Fibroblast of peridontal ligament (primary cell): ENCODE measurements at regions not wholly inside any gene's neighbourhood (a gene's known extent, or its start where the extent isn't known, plus 50 kb on each side); places are given as distances from the start of the nearest gene placed in this dataset.
A peak's percentile ranks its signal among the peaks of the same experiment; 100 is the strongest.

Source experiments
- DNase-seq: peaks from one replicate; pipeline ENCODE4 v3.0.0-alpha.2; 2010; ENCODE audit errors: extremely low read depth

DNA sequence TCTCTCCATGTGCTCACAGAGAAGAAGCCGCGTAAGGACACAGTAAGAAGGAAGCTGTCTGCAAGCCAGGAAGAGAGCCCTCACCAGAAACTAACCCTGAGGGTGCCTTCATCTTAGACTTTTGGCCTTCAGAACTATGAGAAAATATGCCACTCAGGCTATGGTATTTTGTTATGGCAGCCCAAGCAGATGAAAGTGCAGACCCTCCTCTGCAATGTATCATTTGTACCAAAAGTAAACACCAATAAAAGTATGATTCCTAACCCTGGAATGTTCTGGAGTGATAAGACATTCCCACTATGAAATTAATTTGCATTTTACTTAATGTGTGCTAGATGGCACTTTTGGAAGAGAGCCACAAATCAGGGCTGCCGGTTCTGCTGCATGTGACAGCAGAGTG lies 594.3 kb downstream of the UTRN start:
- DNase-seq: no peak

DNA sequence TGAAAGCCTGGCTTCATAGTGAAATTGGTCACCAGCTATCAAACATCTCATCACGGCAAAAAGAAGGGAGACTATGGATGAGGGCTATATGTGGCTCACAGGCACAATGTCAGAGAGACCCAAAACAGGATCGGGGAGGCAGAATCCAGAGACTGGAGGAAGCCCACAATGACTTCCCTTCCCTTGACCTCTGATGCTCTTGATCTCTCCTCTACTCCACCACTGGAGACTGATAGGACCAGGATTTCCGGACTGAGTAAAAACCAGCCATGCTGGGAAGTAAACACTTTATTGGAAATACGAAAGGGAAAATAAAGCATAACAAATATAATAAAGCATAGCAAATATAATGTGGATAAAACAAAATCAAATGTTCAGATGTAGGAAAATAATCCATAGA lies 597.3 kb downstream of the UTRN start:
- DNase-seq: no peak

DNA sequence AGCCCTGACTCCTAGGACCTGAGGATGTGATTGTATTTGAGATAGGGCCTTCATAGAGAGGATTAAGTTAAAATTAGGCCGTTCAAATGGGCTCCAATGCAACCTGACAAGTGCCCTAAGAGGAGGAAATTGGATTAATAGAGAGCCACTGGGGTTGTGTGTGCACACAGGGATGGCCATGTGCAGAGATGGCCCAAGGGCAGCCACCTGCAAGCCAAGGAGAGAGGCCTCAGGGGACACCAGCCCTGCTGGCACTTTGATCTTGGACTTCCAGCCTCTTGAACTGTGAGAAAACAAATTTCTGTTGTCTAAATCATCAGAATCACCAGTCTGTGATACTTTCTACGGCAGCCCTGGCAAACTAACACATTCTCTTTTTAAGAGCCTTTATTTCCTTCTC lies 598.8 kb downstream of the UTRN start:
- no peak for DNase-seq

DNA sequence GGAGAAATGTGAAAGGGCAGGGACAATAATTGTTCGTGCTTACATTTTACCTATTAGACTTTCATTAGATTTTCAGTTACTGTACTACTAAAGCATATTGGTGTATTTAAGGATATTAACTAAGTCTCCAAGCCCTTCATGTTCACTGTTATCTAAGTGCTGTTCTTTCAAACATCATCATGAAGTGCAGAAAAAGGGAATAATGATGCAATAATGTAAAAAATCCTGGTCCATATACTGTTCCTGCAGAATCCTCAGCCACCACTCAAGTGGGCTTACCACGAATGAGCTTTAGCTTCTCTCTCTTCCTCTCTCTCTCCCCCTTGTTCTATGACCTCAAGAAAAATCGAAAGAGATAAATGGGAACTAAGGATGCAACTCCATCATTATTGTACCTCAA lies 600.7 kb downstream of the UTRN start:
- no peak for DNase-seq

DNA sequence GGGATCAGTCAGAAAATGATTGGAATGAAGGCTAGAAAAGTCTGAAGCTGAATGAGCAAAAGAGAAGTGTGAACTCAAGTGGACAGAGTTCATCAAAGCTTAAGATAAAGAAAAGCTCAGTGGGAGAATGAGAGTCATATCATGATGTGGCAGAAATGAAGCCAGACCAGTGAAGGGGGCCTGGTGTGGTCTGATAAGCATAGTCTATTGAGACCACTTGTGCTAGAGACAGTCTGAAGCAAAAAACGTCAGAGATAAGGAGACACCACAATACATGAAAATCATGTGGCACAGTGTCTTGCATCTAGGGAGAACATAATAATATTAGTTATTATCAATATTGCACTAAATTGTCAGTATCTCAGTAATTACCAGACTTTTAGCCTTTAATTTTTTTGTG lies 601.5 kb downstream of the UTRN start:
- DNase-seq: no peak

DNA sequence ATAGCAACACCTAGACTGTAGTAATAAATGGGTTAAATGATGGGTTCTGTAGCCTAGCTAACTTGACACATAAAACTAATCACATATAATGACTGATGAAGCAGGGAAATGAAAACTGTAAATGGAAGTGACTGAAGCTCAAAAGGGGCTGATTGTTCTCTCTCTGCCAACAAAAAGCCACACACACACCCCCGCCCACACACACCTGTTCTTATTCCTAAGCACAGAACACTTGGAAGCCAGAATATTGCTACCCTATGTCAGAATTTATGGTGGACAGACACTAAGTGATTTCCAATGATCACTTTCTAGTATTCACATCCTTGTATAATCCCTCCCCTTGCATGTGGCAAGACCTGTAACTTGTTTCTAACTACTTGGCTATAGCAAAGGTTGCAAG lies 603.5 kb downstream of the UTRN start:
- no peak for DNase-seq

DNA sequence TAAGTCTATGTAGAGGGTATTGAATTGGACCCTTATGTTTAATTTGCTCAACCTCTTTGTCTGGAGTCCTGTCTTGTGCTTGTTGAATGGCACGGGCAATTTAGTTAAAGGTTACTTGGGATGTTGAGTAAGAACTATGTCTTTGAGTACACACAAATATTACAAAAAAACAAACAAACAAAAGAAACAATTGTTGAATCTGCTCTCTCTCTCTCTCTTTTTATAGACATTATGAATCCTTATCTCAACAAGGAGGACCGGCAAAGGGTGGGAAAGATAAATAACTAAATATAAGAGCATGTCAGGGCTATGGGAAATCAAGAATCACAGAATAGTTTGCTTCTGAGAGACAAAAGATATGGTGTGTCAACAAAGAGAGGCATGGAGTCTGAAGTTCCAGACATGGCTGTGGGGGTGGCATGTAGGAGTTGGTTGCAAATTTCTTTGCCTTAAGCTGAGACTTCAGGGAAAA lies 608.6 kb downstream of the UTRN start:
- no peak for DNase-seq

DNA sequence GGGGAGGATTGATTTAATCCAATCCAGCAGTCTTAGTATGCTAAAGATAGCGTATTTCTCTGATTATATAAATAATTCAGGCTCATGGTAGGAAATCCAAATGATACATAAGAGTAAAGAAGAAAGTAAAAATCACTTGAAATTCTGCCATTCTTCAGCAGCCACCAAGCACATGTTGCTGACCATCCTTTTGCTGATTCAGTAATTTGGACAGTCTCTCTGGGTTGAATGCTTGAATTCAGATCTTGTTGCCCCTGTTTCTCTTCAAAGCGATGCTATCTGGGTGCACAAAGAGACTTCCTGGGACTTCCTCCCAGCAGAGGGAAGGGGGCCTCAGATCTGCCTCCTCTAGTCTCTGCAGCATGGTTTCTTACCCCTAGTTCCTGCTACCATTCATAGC lies 609.1 kb downstream of the UTRN start:
- no peak for DNase-seq

DNA sequence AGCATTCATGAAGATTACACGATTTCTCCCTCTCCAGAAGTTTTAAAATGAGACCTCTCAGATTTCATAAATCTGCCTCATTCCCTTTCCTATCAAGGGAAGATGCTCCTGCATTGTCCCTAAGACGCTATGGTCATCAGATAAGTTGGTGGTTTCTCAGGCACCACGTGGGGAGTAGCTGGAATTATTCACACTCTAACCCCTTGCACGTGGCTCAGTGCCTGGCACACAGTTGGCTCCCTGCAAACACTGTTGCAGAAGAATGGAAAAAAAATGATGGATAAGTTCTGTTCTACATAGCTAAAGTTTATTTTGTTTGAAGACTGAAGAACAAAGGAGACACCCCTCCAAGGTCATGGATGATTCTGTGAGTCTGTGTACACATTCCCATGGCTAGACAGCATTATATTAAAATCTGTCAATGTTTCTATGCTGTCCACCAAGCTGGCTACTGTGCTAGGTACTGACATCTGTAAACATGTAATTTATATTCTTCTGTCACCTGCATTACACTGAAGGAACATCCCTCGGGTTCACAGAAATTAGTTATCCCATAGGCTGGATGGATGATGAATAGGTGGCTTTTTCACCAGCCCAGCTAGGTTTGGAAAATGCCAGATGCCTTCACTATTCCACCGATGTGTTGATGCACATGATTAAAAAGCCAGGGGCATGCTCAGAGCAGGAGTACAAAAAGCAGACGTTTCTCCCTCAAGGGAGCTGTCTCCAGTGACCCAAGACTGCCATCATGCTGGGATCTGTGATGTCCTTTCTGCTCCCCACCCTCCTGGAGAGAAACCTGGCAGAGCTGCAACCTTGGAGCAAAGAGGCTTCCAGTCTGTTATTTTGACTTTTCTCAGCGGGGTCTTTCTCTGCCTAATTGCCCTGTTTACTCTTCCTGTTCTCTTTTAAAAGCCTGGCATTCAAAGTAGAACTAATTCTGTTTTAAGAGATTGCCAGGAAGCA lies 610.5 kb downstream of the UTRN start:
- no peak for DNase-seq

DNA sequence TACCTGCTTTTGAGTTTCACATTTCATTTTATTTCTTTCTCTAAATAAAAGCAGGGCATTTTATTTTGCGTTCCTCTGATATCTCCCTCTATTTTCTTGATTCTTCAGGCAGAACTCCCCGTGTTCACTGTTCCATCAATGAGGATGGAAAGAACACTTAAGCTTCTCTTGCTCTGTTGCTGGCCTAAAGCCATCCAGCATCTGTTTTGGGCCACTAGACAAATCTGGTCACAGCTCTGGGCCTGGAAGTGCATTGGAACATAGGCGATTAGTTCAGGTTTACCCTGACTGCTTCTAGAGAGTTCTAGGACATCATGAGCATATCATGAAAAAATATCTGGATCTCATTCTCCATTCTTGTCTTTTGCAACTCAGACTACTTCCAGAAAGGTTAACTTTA lies 611.2 kb downstream of the UTRN start:
- no peak for DNase-seq

DNA sequence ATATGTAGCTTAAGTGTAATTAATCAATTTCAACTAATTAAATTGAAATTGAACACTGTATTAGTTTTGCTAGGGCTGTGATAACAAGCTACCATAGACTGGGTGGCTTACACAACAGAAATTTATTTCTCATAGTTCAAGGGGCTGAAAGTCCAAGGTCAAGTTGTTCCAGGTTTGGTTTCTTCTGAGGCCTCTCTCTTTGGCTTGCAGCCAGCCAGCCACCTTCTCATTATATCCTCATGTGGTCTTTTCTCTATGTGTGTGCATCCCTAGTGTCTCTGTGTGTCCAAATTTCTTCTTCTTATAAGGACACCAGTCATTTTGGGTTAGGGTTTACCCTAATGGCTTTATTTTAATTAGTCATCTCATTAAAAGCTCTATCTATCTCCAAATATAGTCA lies 611.7 kb downstream of the UTRN start:
- DNase-seq: no peak

DNA sequence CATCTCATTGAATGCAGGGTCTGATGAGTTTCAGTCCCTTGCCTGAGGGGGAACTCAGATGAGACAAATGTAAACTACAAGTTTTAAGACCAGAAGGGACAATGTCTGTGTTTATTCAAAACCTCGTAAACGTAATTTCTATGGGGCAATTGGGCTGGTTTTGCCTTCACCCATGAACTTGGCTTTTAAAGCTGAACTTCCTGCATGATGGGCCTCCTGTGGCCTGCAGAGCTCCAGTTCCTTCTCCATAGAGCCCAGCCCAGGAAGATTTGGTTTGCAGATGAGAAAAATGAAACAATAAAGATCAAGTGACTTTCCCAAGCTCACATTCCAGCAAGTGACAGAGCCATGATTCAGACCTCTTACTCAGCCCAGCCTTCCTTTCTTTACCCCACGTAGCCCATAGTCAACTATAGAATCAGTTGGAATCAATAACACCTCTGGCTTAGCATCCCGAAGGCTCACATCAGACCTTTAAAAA lies 612.3 kb downstream of the UTRN start:
- DNase-seq: peak; percentile 92

DNA sequence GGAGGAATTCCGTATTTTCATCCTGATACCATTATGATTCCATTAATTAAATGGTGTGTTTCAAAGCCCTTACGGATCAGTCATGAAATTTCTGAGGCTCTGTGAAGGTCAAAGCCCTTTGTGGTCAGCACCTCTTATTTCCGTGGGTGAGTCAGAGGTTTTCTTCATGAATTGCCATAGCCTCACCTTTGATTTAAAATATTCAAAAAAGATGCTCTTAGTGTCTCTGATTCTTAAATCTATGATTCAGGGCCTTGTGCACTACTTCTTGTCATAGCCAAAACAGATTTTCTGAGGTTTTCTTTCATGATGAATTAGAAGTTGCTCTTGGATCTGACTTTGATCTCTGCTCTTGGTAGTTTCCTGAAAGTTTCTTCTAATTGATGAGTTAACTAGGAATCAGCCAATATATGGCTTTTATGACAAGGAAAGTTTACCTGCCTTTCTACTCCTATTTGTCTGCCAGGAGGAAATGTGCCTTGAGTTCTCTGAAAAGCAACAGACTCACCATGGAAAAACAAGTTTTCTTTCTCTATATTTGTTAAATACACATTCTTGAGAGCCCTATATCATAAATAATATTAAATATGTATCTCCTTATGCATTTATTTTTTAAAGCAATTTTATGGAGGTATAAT lies 613.0 kb downstream of the UTRN start:
- DNase-seq: peak; percentile 31

DNA sequence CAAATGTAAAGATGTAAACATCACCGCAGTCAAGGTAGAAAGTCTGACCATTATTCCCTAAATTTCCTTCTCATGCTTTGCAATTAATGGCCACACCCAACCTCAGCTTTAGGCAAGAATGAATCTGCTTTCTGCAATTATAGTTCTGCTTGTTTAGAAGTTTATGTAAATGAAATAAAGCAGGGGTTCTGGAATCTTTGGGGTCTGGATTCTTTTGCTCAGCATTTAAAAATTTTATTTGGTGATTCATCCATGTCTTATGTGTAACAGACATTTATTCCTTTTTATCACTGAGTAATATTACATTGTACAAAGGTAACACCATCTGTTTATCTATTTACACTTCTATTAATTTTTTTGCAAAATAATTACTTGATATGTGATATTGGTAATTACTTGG lies 613.6 kb downstream of the UTRN start:
- DNase-seq: no peak

DNA sequence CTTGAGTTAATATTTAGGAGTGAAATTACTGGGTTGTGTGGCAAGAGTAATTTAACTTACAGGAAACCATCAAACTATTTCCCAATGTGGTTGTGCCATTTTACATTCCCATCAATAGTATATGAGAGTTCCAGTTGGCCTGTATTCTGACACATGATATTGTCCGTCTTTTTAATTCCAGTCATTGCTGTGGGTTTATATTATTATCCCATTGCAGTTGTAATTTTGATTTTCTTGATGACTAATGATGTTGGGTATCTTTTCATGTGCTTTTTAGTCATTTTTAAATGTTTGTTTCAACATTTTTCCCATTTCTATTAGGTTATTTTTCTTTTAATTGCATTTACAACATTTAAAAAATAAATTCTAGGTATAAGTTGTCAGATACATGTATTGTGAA lies 614.0 kb downstream of the UTRN start:
- peak; percentile 97 for DNase-seq

DNA sequence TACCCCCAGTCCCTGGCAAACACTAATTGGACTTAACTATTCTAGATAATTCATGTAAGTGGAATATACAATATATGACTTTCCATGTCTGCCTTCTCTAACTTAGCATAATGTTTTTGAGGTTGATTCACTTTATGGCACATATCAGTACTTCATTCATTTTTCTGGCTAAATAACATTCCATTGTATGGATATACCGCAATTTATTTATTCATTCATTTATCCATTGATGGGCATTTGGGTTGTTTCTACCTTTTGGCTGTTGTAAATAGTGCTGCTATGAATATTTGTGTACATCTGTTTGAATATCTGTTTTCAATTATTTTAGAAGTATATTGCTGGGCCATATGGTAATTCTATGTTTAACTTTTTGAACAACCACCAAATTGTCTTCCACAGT lies 616.3 kb downstream of the UTRN start:
- DNase-seq: no peak

DNA sequence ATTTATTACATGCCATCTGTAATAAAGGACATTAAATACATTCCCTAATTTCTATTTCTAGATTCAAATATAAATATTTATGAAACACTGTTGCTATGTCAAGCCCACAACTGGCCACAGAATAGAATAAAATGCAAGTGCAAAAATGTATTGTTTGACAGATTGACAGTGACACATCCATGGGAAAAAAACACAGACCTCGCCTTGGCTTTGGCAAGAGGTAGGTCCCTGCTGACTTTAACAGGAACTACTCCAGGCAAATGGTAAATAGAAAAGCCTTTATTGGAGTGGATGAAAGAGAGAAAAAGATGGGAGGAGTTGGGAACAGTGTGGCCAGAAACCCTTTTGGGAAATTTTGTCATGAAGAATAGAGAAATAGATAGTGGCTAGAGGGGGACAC lies 622.9 kb downstream of the UTRN start:
- peak; percentile 35 for DNase-seq

DNA sequence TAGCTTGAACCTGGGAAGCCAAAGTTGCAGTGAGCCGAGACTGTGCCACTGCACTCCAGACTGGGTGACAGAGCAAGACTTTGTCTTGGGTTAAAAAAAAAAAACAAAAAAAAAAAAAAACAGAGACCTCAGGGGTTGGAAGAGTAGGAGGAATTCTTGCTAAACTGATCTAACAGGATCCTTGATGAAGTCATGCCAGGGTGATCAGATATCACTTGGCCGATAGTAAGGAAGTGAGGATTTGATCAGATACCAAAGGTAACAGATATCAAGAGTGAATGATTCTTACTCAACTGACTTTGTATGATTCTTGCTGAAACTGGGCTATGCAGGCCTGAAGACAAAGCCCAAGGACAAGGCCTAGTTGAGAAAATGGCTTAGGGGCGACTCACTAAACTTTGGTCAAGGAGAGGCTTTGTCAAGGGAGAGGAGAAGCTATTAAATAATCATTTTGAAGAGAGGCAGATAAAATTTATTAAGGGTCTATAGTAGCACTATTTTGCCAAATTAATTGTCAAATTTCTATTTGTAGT lies 624.7 kb downstream of the UTRN start:
- DNase-seq: no peak

DNA sequence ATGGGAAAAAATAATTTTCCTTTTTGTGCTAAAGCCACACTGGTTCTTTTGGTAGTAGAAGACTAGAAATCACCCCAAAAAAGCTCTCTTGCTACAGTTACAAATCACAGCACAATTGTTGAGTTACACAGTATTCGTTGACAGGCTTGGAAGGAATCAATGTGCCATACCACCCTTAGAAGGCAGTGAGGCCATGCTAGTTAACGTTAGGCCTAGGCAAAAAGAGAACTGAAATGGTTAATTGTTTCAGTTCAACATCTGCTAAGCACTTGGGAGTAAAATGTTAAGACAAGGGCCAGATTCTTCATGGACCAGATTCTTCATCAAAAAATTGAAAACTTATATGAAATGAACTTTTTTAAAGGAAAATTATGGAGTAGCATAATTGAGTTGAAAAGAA lies 626.2 kb downstream of the UTRN start:
- DNase-seq: no peak

DNA sequence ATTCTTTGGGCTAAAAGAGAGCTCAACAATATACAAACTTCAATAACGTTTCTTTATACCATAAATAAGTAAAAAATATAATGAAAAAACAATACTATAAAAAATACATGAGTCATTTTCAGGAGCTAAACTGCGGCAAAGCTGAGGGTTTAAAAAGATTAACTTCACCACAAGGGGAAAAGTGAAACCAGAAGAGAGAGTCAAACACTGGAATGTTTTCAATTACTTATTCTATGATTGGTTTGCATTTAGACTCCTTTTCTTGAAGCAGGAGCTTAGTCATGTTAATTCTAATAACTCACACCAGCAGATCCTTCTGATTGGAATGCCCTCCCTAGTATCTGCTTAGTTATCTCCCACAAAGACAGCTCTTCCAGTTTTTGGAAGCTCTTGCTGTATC lies 627.3 kb downstream of the UTRN start:
- DNase-seq: peak; percentile 95

DNA sequence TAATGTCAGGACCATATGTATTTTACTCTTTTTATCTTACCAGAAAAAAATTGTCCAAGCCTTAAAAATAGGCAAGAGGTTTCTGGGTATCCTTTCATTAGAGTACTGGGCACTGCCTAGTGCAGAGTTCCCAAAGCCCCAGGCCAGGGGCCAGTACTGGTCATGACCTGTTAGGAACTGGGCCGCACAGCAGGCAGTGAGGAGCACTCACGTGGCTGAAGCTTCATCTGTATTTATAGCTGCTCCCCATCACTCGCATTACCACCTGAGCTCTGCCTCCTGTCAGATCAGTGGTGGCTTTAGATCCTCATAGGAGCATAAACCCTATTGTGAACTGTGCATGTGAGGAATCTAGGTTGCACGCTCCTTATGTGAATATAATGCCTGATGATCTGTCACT lies 632.9 kb downstream of the UTRN start:
- DNase-seq: no peak

DNA sequence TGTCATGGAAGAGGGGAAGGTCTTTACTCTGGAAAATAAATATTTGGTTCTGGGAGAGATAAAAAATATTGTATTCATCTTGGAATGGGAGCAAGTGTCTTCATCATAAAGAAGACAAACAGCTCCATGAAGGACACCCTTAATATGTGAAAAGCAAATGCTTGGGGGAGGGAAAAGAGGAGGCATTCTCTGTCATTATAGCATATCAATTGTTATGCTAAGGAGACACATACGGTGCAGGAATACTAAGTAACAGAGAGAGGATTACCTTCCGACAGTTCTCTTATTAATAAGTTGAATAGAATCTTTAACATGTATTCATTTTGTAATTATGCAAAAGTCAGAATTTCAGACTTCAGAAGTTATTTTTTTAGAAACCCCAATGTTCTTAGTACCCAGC lies 634.4 kb downstream of the UTRN start:
- DNase-seq: no peak
